ENCODE measurements at regions not wholly inside any gene's neighbourhood (a gene's known extent, or its start where the extent isn't known, plus 50 kb on each side); places are given as distances from the start of the nearest gene placed in this dataset.

- no peak overlapping the region for H3K4me3 ChIP-seq
Measured at GRCh38 chr21:32192291-32193097, 86.4 kb downstream of the MIS18A start.

GRCh38 chr21:32190493-32191144 is 88.2 kb downstream of the MIS18A start:
- Histone ChIP-seq H3F3A (ENCODE audit: insufficient read depth) (no peaks in the 10 kb centered on the region), H3K27me3 (replicated peaks; ENCODE audit: insufficient read depth) (no peaks in the 10 kb centered on the region), H3K4me2 (ENCODE audit: unreplicated experiment) (no peak overlapping the region), H3K9ac (no peak overlapping the region), H3K4me1 (ENCODE audit: insufficient read depth) (no peaks in the 10 kb centered on the region), H2AFZ (no peak overlapping the region), H3K27ac (no peak overlapping the region), H4K20me1 (ENCODE audit: insufficient read depth) (no peaks in the 10 kb centered on the region), H3K4me3 (no peak overlapping the region), H3K36me3 (ENCODE audit: low read depth) (no peaks in the 10 kb centered on the region), H3K9me3 (ENCODE audit: low read depth) (no peaks in the 10 kb centered on the region), H3K9me2 (ENCODE audit: insufficient read depth) (no peaks in the 10 kb centered on the region), H3K79me2 (ENCODE audit: insufficient read depth) (no peaks in the 10 kb centered on the region)
- 62 to 65% methylated on average over 9 of the region's 9 CpGs for WGBS, 2 experiments (ENCODE audit: low coverage in 1 of 2, low lambda C conversion rate in 2 of 2, missing lambda C conversion rate in 2 of 2)
- no peak for DNase-seq
- in situ Hi-C loops (cut with MboI): no loop called here
- no peak for TF ChIP-seq EZH2 (IDR thresholded peaks at IDR 0.05; ENCODE audit: insufficient read depth, poor library complexity, severe bottlenecking)
- no peak for TF ChIP-seq EZH2phosphoT487 (IDR thresholded peaks at IDR 0.05; ENCODE audit: insufficient read depth, low read depth)

More at GRCh38 chr21:32192291-32193097, 86.4 kb downstream of the MIS18A start:
- no peak for DNase-seq
- TF ChIP-seq EZH2 (IDR thresholded peaks at IDR 0.05; ENCODE audit: insufficient read depth, poor library complexity, severe bottlenecking): no peak
- no peak for TF ChIP-seq EZH2phosphoT487 (IDR thresholded peaks at IDR 0.05; ENCODE audit: insufficient read depth, low read depth)
- Histone ChIP-seq H3K36me3 (ENCODE audit: low read depth) (no peaks in the 10 kb centered on the region), H3K4me1 (ENCODE audit: insufficient read depth) (no peaks in the 10 kb centered on the region), H3K79me2 (ENCODE audit: insufficient read depth) (no peaks in the 10 kb centered on the region), H3F3A (ENCODE audit: insufficient read depth) (no peaks in the 10 kb centered on the region), H2AFZ (no peak overlapping the region), H3K9ac (no peak overlapping the region), H4K20me1 (ENCODE audit: insufficient read depth) (no peaks in the 10 kb centered on the region), H3K9me3 (ENCODE audit: low read depth) (no peaks in the 10 kb centered on the region), H3K4me2 (ENCODE audit: unreplicated experiment) (no peak overlapping the region), H3K27ac (no peak overlapping the region), H3K27me3 (replicated peaks; ENCODE audit: insufficient read depth) (no peaks in the 10 kb centered on the region), H3K9me2 (ENCODE audit: insufficient read depth) (no peaks in the 10 kb centered on the region)
- WGBS, 2 experiments (ENCODE audit: low coverage in 1 of 2, low lambda C conversion rate in 2 of 2, missing lambda C conversion rate in 2 of 2): 59 to 60% methylated on average over 13 of the region's 13 CpGs
- in situ Hi-C loops (cut with MboI): no loop called here

DNA sequence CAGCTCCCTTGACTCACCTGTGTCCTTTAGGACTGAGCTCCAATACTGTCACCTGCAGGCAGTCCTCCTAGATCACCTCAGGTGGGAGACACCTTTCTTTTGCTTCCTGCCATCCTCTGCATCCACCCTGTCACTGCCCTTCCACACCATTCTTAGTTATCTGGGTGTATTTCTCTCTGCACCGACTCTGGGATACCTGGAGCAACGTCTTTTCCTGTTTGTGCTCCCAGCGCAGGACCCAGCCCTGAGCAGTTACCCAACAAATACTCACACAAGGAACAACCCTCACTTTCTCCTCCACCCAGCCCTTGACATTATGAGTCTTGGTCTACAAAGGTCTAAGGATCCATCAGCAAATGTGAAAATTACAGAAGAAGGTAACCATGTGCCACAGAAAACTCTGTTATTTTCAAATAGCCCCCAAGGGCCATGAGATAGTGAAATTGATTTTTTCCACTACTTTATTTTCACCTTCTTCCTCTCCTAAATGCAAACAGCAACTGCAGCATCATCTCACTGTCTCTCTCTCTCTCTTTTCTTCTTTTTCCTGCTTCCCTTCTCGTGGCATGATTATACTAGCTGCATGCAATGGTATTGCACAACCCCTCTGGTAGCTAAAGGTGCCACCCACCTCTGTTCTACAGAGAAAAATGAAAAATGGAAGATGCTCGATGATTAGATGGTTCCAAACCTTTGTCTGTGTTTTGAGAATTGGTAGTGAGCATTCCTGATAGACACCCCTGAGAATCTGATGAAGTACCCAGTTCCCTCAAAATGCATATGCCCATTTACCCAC is 89.0 kb downstream of the MIS18A start:
- no peaks in the 10 kb centered on the region for H4K20me1 ChIP-seq (ENCODE audit: insufficient read depth)
- H3K36me3 ChIP-seq (ENCODE audit: low read depth): no peaks in the 10 kb centered on the region
- H3K4me3 ChIP-seq: no peak overlapping the region
- H3K9me3 ChIP-seq (ENCODE audit: low read depth): no peaks in the 10 kb centered on the region
- H3K4me2 ChIP-seq (ENCODE audit: unreplicated experiment): no peak overlapping the region
- no peak for TF ChIP-seq EZH2 (IDR thresholded peaks at IDR 0.05; ENCODE audit: insufficient read depth, poor library complexity, severe bottlenecking)
- no peak for TF ChIP-seq EZH2phosphoT487 (IDR thresholded peaks at IDR 0.05; ENCODE audit: insufficient read depth, low read depth)
- no peaks in the 10 kb centered on the region for H3K79me2 ChIP-seq (ENCODE audit: insufficient read depth)
- H3K4me1 ChIP-seq (ENCODE audit: insufficient read depth): no peaks in the 10 kb centered on the region
- H3F3A ChIP-seq (ENCODE audit: insufficient read depth): no peaks in the 10 kb centered on the region
- no peak overlapping the region for H3K27ac ChIP-seq
- in situ Hi-C loops (cut with MboI): no loop called here
- H3K9ac ChIP-seq: no peak overlapping the region
- H2AFZ ChIP-seq: no peak overlapping the region
- no peaks in the 10 kb centered on the region for H3K27me3 ChIP-seq (replicated peaks; ENCODE audit: insufficient read depth)
- no peak for DNase-seq
- 47 to 56% methylated on average over 5 of the region's 5 CpGs for WGBS, 2 experiments (ENCODE audit: low coverage in 1 of 2, low lambda C conversion rate in 2 of 2, missing lambda C conversion rate in 2 of 2)
- H3K9me2 ChIP-seq (ENCODE audit: insufficient read depth): no peaks in the 10 kb centered on the region

GRCh38 chr21:32186804-32187203 is 92.0 kb downstream of the MIS18A start:
- H3K4me2 ChIP-seq (ENCODE audit: unreplicated experiment): no peak overlapping the region
- H3K4me1 ChIP-seq (ENCODE audit: insufficient read depth): no peaks in the 10 kb centered on the region
- H3K27me3 ChIP-seq (replicated peaks; ENCODE audit: insufficient read depth): no peaks in the 10 kb centered on the region
- no peak for DNase-seq
- H3K27ac ChIP-seq: no peak overlapping the region
- H3K9ac ChIP-seq: no peak overlapping the region
- in situ Hi-C loops (cut with MboI): no loop called here
- H3K4me3 ChIP-seq: no peak overlapping the region
- no peaks in the 10 kb centered on the region for H3K9me2 ChIP-seq (ENCODE audit: insufficient read depth)
- no peak overlapping the region for H2AFZ ChIP-seq
- H3K9me3 ChIP-seq (ENCODE audit: low read depth): no peaks in the 10 kb centered on the region
- H3K79me2 ChIP-seq (ENCODE audit: insufficient read depth): no peaks in the 10 kb centered on the region
- H4K20me1 ChIP-seq (ENCODE audit: insufficient read depth): no peaks in the 10 kb centered on the region
- no peaks in the 10 kb centered on the region for H3K36me3 ChIP-seq (ENCODE audit: low read depth)
- no peaks in the 10 kb centered on the region for H3F3A ChIP-seq (ENCODE audit: insufficient read depth)
- 47 to 52% methylated on average over 8 of the region's 8 CpGs for WGBS, 2 experiments (ENCODE audit: low coverage in 1 of 2, low lambda C conversion rate in 2 of 2, missing lambda C conversion rate in 2 of 2)
- no peak for TF ChIP-seq EZH2phosphoT487 (IDR thresholded peaks at IDR 0.05; ENCODE audit: insufficient read depth, low read depth)
